ENCODE measurements at regions not wholly inside any gene's neighbourhood (a gene's known extent, or its start where the extent isn't known, plus 50 kb on each side); places are given as distances from the start of the nearest gene placed in this dataset.
"Not testable (repeated sequence)": the region's sequence is repeated elsewhere in the genome, so short reads cannot be mapped to it uniquely, and the experiment has no call there.

DNA sequence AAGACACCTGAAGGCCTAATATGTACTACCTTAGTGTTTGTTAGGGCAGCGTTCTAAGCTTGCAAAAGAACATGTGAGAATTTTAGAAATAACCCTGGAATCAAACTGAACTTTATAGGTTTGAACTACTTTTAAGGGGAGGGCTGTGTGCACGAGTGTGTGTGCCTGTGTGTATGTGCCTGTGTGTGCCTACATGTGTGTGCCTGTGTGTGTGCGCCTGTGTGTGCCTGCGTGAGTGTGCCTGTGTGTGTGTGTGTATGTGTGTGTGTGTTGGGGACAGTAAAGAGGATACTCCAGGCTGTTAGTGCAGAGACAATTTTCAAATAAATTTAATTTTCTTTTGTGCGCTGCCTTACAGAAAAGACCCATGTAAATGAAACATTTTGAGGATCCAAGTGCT is 68.1 kb upstream of the WDR11 start:
- no peak overlapping the region for H3K4me3 Mint-ChIP-seq
- intact Hi-C loops (cut with micrococcal nuclease): no loop called here
- DNase-seq (ENCODE audit: low spot score): no peak

DNA sequence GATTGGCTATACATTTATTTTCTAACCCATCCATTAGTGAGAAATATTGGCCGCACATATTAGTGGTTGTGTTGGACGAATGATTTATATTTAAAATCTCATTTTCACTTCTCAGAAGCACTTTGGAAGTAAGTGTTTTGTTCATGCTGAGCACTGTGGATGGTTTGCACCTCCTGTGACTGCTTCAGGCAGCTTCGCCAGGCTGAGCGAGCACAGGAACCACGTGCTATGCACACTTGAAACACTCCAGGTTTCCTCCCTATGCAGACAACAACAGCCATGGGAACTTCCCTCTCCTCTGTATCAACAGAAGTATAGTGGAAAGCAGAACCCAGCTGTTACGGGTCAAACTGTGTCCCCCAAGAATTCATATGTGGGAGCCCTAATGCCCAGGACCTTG is 67.3 kb upstream of the WDR11 start:
- no peaks in the 10 kb centered on the region for H3K4me1 Mint-ChIP-seq (ENCODE audit: low read depth)
- H3K27ac Mint-ChIP-seq: no peak overlapping the region

More for the DNA sequence above, 68.1 kb upstream of the WDR11 start:
- Mint-ChIP-seq H3K27me3 (ENCODE audit: insufficient read depth) (no peaks in the 10 kb centered on the region), H3K27ac (no peak overlapping the region), H3K36me3 (ENCODE audit: low read depth) (no peaks in the 10 kb centered on the region), H3K4me1 (ENCODE audit: low read depth) (no peaks in the 10 kb centered on the region), H3K9me3 (no peaks in the 10 kb centered on the region)

DNA sequence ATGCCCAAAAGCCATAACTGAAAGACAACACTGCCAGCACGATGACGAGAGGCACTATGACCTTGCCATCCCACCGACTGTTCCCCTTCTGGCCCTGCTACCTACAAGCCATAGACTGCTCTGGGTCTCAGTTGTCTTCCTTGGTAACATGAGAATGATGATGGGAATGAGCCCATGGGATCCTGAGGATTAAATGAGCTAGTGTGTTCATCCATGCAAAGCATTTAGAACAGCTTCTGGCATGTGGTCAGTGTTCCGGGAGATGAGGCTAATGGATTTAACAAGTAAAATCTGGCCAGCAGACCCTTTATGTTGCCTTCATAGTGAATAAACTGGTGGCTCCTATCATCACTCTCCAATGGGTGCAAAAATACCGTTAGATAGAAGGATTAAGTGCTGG is 62.4 kb upstream of the WDR11 start:
- H3K36me3 Mint-ChIP-seq (ENCODE audit: low read depth): no peaks in the 10 kb centered on the region
- H3K27me3 Mint-ChIP-seq (ENCODE audit: insufficient read depth): no peaks in the 10 kb centered on the region
- intact Hi-C loops (cut with micrococcal nuclease): no loop called here
- H3K27ac Mint-ChIP-seq: no peak overlapping the region
- H3K9me3 Mint-ChIP-seq: no peaks in the 10 kb centered on the region
- H3K4me1 Mint-ChIP-seq (ENCODE audit: low read depth): no peaks in the 10 kb centered on the region
- H3K4me3 Mint-ChIP-seq: no peak overlapping the region
- no peak for DNase-seq (ENCODE audit: low spot score)

More for the DNA sequence above, 67.3 kb upstream of the WDR11 start:
- H3K27me3 Mint-ChIP-seq (ENCODE audit: insufficient read depth): no peaks in the 10 kb centered on the region
- H3K36me3 Mint-ChIP-seq (ENCODE audit: low read depth): no peaks in the 10 kb centered on the region
- H3K9me3 Mint-ChIP-seq: no peaks in the 10 kb centered on the region
- H3K4me3 Mint-ChIP-seq: no peak overlapping the region
- intact Hi-C loops (cut with micrococcal nuclease): no loop called here
- DNase-seq (ENCODE audit: low spot score): no peak

DNA sequence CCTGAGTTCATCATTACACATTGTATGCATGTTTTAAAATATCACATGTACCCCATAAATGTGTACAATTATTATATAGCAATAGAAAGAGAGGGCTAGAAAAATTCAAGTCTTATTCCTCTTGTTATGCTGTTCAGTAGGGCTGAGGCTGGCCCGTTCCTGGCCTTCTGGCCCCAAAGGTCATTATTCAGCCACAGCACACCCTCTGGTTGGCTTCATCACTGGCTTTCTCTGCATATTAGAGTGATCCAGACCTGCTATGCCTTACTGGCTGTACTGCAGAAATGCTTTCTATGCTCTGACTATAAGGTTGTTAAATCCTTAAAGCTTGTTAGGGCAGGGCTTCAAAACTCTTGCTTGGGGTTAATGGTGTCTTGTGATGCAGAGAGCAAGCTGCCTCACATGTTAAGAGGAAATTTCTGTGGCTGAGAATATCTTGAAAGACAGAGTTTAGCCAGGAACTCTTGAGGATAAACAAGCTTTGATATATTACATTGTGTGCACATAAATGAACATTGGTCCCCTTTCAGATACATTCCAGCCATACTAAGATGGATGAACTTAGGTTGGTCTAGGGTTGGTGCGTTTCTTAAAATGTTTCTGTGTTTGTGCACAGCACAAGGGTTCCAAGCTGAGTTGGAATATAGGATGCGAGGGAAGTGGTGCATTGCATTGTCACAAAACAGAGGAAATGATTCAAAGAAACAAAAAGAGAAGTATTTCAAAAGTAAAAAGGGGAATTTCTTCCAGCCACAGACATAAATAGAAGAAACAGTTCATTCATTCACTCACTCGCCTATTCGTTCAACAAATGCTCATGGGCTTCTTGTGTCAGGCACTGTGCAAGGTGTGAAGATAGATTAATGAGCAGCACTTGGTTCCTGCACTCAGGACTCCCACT is 61.6 kb upstream of the WDR11 start:
- Mint-ChIP-seq H3K27ac (no peak overlapping the region), H3K27me3 (ENCODE audit: insufficient read depth) (no peaks in the 10 kb centered on the region), H3K4me3 (no peak overlapping the region), H3K4me1 (ENCODE audit: low read depth) (no peaks in the 10 kb centered on the region), H3K9me3 (no peaks in the 10 kb centered on the region), H3K36me3 (ENCODE audit: low read depth) (no peaks in the 10 kb centered on the region)
- DNase-seq (ENCODE audit: low spot score): no peak
- intact Hi-C loops (cut with micrococcal nuclease): no loop called here

DNA sequence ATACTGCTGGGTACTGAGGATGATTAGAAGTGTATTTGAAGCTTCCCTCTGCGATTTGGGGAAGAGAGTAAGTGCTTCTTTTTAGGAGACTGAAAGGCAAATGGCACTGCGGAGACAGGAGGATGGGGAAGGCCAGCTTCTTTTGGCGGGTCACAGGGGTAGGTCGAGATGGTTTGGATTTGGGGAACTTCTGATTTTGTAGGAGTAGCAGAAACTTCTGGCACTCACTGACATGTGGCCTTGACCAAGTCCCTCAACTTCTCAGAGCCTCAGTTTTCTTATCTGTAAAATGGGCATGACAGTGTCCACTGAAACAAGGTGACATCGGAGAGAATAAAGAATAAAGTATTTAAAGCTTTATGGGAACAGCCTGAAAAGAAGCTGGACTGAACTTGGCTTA is 59.8 kb upstream of the WDR11 start:
- Mint-ChIP-seq H3K9me3 (no peaks in the 10 kb centered on the region), H3K27me3 (ENCODE audit: insufficient read depth) (no peaks in the 10 kb centered on the region), H3K36me3 (ENCODE audit: low read depth) (no peaks in the 10 kb centered on the region), H3K4me1 (ENCODE audit: low read depth) (no peaks in the 10 kb centered on the region), H3K27ac (no peak overlapping the region), H3K4me3 (no peak overlapping the region)
- intact Hi-C loops (cut with micrococcal nuclease): no loop called here
- DNase-seq (ENCODE audit: low spot score): no peak

DNA sequence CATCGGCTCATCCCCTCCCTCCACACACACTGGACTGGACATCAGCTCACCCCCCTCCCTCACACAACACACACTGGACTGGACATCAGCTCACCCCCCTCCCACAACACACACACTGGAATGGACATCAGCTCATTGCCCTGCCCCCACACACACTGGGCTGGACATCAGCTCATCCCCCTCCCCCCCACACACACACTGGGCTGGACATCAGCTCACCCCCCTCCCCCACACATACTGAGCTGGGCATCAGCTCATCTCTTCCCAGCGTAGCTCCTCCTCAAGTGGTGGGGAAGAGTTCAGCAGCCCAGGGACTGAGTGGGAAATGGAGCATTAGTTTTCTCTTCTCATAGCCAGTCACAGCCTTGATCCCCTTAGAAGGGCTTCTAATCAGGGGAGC is 58.1 kb upstream of the WDR11 start:
- Mint-ChIP-seq H3K4me1 (ENCODE audit: low read depth) (no peaks in the 10 kb centered on the region), H3K36me3 (ENCODE audit: low read depth) (no peaks in the 10 kb centered on the region), H3K27me3 (ENCODE audit: insufficient read depth) (no peaks in the 10 kb centered on the region), H3K4me3 (no peak overlapping the region), H3K9me3 (no peaks in the 10 kb centered on the region), H3K27ac (no peak overlapping the region)
- no peak for DNase-seq (ENCODE audit: low spot score)
- intact Hi-C loops (cut with micrococcal nuclease): no loop called here

DNA sequence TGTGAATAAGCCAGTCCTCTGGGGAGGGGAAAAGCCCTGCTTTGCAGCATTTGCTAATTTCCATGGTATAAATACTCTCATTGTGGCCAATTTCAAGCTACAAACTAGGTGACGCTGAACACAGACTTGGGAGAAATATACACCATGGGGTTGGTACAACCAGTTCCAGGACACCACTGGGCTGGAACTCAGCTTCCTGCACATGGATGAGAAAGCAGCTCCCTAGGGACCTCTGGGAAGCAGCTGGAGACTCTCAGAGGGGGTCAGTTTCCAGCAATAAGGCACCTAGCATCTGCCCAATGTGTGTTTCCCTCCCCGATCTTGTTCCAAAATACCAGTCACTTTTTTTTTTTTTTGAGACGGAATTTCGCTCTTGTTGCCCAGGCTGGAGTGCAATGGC is 56.8 kb upstream of the WDR11 start:
- no peaks in the 10 kb centered on the region for H3K4me1 Mint-ChIP-seq (ENCODE audit: low read depth)
- H3K36me3 Mint-ChIP-seq (ENCODE audit: low read depth): no peaks in the 10 kb centered on the region
- DNase-seq (ENCODE audit: low spot score): no peak
- intact Hi-C loops (cut with micrococcal nuclease): no loop called here
- no peak overlapping the region for H3K27ac Mint-ChIP-seq
- no peaks in the 10 kb centered on the region for H3K9me3 Mint-ChIP-seq
- no peaks in the 10 kb centered on the region for H3K27me3 Mint-ChIP-seq (ENCODE audit: insufficient read depth)
- H3K4me3 Mint-ChIP-seq: no peak overlapping the region

DNA sequence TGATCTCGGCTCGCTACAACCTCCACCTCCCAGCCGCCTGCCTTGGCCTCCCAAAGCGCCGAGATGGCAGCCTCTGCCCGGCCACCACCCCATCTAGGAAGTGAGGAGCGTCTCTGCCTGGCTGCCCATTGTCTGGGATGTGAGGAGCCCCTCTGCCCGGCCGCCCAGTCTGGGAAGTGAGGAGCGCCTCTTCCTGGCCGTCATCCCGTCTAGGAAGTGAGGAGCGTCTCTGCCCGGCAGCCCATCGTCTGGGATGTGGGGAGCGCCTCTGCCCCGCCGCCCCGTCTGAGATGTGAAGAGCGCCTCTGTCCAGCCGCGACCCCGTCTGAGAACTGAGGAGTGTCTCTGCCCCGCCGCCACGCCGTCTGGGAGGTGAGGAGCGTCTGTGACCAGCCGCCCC is 52.9 kb upstream of the WDR11 start:
- intact Hi-C loops (cut with micrococcal nuclease); DNase-seq (ENCODE audit: low spot score); H3K9me3 Mint-ChIP-seq; H3K4me3 Mint-ChIP-seq; H3K27ac Mint-ChIP-seq; H3K4me1 Mint-ChIP-seq (ENCODE audit: low read depth); H3K36me3 Mint-ChIP-seq (ENCODE audit: low read depth); H3K27me3 Mint-ChIP-seq (ENCODE audit: insufficient read depth): not testable (repeated sequence)

DNA sequence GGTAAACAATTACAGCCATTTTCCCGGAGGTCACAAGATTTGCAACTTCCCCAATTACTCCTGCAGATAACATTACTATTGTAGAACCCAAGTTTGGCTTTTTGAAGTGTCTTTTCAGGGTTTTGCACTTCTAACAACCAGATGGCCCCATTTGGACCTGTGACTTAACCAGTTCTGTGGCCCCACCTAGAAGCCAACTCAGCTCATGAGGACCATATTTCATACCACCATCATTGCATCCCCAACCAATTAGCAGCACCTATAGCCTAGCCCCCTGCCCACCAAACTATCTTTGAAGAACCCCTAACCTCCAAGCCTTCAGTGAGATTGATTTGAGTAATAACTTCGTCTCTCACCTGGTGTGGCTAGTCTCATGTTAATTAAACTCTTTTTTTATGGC is 51.3 kb upstream of the WDR11 start:
- Mint-ChIP-seq H3K27me3 (ENCODE audit: insufficient read depth) (no peaks in the 10 kb centered on the region), H3K27ac (no peak overlapping the region), H3K9me3 (no peaks in the 10 kb centered on the region), H3K4me1 (ENCODE audit: low read depth) (no peaks in the 10 kb centered on the region), H3K36me3 (ENCODE audit: low read depth) (no peaks in the 10 kb centered on the region), H3K4me3 (no peak overlapping the region)
- DNase-seq (ENCODE audit: low spot score): no peak
- intact Hi-C loops (cut with micrococcal nuclease): no loop called here

DNA sequence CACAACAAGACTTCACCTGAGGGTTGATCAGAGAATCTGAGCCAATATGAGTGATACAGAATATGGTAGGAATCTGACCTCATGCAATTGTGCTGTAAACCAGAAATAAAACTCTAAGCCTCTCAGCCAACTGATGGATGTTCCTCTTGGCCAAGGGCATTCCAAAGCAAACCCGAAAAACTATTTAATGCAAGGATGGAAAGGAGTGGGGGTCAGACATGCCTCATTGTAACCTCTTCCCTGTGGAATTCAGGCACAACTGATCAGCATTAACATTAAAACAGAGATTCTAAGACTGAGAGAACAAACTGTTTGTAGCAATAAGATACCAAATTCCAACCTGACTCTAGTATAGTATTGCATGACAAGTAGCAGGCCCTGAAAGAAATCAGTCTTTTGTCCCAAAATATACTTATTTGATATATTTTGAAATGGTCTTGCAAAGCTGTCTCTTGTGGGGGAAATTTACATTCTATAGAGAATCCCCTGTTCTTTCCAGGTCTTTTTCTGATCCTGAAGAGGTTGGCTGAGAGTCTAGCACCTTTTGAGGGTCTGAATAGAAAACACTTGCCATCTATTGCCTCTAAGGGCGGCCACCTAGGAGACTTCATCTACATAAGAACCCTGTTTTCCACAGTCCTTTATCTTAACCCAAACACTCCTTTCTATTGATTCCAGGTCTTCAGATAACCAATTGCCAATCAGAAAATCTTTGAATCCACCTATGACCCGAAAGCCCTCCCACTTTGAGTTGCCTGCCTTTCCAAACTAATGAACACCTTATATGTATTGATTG is 50.4 kb upstream of the WDR11 start:
- Mint-ChIP-seq H3K27me3 (ENCODE audit: insufficient read depth) (no peaks in the 10 kb centered on the region), H3K4me3 (no peak overlapping the region), H3K36me3 (ENCODE audit: low read depth) (no peaks in the 10 kb centered on the region), H3K9me3 (no peaks in the 10 kb centered on the region), H3K4me1 (ENCODE audit: low read depth) (no peaks in the 10 kb centered on the region), H3K27ac (no peak overlapping the region)
- intact Hi-C loops (cut with micrococcal nuclease): no loop called here
- no peak for DNase-seq (ENCODE audit: low spot score)

All from activated T-helper 1 cell treated with anti-CD3 and anti-CD28 coated beads, Interleukin-12 subunit alpha, Interleukin-12 subunit beta, Interleukin-2, Interleukin-4 antibody, amounts not matched to agents 30 ng/mL and 10 ng/mL and 1 ng/mL, durations not matched to agents 14 hours and 24 hours and 36 hours (primary cell).